Endothelial cell of umbilical vein (primary cell): ENCODE measurements at regions not wholly inside any gene's neighbourhood (a gene's known extent, or its start where the extent isn't known, plus 50 kb on each side); places are given as distances from the start of the nearest gene placed in this dataset.

Source experiments
- BruUV-seq: library from RNA; stranded (reverse); fragments of 400-500 nt; replicated peaks from 2 replicates; lab custom pipeline; 2021; lab: Mats Ljungman, UMichigan
- CTCF ChIA-PET: fragments of 300-600, 350-600 bp; sonication (Branson Sonifier 250); formaldehyde crosslinking; loops from one replicate; lab custom pipeline; 2021; ENCODE audit warnings: antibody characterized with exemption, inconsistent platforms; lab: Charles Lee
- POLR2A ChIA-PET: fragments of 300-600, 350-600 bp; sonication (Branson Sonifier 250); formaldehyde crosslinking; loops from one replicate; lab custom pipeline; 2021; ENCODE audit warnings: antibody characterized with exemption, inconsistent platforms; lab: Charles Lee
- DNase-seq: peaks from one replicate; pipeline ENCODE4 v3.0.0-alpha.2; 2011; ENCODE audit warnings: low read depth, low spot score
- FAIRE-seq: peaks from 2 replicates; lab custom pipeline; 2011; peaks lifted over from hg19 to GRCh38; lab: Jason Lieb, UNC
- H2AFZ ChIP-seq: 2 replicates; pipeline ENCODE4 v1.6.0; 2012; ENCODE audit warnings: low read depth, low read length, control low read depth, inconsistent platforms
- H3K27ac ChIP-seq: 2 replicates; pipeline ENCODE4 v1.5.1; 2011; ENCODE audit warnings: low read depth, mild to moderate bottlenecking, control low read depth, low read length, moderate library complexity; ENCODE audit not compliant: insufficient read depth
- H3K27me3 ChIP-seq, 2 experiments: 2 replicates each; pipeline versions ENCODE4 v1.6.0 to v1.6.1; 2011; ENCODE audit warnings: low read length in 2 of 2, mixed read lengths in 1 of 2; ENCODE audit not compliant: control insufficient read depth in 2 of 2, insufficient read depth in 2 of 2
- H3K36me3 ChIP-seq, 2 experiments: 2 replicates in 1 of 2; 3 replicates in 1 of 2; pipeline ENCODE4 v1.5.1; 2011; ENCODE audit warnings: low read length in 2 of 2, mild to moderate bottlenecking in 1 of 2, moderate library complexity in 1 of 2; ENCODE audit not compliant: control insufficient read depth in 2 of 2, insufficient read depth in 2 of 2; ENCODE audit errors: extremely low read depth in 1 of 2
- H3K4me1 ChIP-seq: 3 replicates; pipeline ENCODE4 v1.5.1; 2011; ENCODE audit warnings: mild to moderate bottlenecking, low read length; ENCODE audit not compliant: control insufficient read depth, insufficient read depth; ENCODE audit errors: extremely low read depth
- H3K4me2 ChIP-seq: 2 replicates; pipeline ENCODE4 v1.6.1; 2011; ENCODE audit warnings: low read length, control low read depth, mixed read lengths; ENCODE audit not compliant: insufficient read depth
- H3K4me3 ChIP-seq, 3 experiments: fragments of 200-600 bp in 1 of 3; sonication (generic), shearing (Covaris generic) in 1 of 3; replicated peaks in 1 of 3; 2 replicates each; pipeline ENCODE4 v1.5.1; 2011 to 2016; ENCODE audit warnings: control low read depth in 3 of 3, low read length in 3 of 3, mild to moderate bottlenecking in 2 of 3, inconsistent platforms in 1 of 3, low read depth in 1 of 3, moderate library complexity in 1 of 3; ENCODE audit not compliant: insufficient read depth in 1 of 3
- H3K79me2 ChIP-seq: 2 replicates; pipeline ENCODE4 v1.6.0; 2012; ENCODE audit warnings: low read length, inconsistent platforms; ENCODE audit not compliant: control insufficient read depth, insufficient read depth
- H3K9ac ChIP-seq: replicated peaks from 2 replicates; pipeline ENCODE3; 2011; ENCODE audit warnings: low read length, control low read depth; ENCODE audit not compliant: insufficient read depth; ENCODE audit errors: extremely low read depth
- H3K9me1 ChIP-seq: replicated peaks from 3 replicates; pipeline ENCODE4 v1.6.0; 2011; ENCODE audit warnings: mild to moderate bottlenecking, low read length; ENCODE audit not compliant: control insufficient read depth, insufficient read depth; ENCODE audit errors: extremely low read depth
- H3K9me3 ChIP-seq: replicated peaks from 2 replicates; pipeline ENCODE4 v1.5.1; 2012; ENCODE audit warnings: low read length, inconsistent platforms; ENCODE audit not compliant: control insufficient read depth, insufficient read depth
- H4K20me1 ChIP-seq: replicated peaks from 2 replicates; pipeline ENCODE3; 2011; ENCODE audit warnings: mild to moderate bottlenecking, low read length; ENCODE audit not compliant: control insufficient read depth, insufficient read depth; ENCODE audit errors: extremely low read depth
- EZH2 ChIP-seq: IDR thresholded peaks from 2 replicates; pipeline ENCODE4 v1.6.1; 2012; ENCODE audit warnings: borderline replicate concordance, low read depth, mild to moderate bottlenecking, moderate library complexity, low read length, inconsistent platforms; ENCODE audit not compliant: severe bottlenecking
- FOS ChIP-seq: IDR thresholded peaks from 2 replicates; pipeline ENCODE4 v1.6.1; 2011; ENCODE audit warnings: mild to moderate bottlenecking, low read length, moderate library complexity, borderline replicate concordance; ENCODE audit not compliant: insufficient read depth
- GATA2 ChIP-seq: IDR thresholded peaks from 2 replicates; pipeline ENCODE4 v1.7.0; 2011; ENCODE audit warnings: low read depth, mild to moderate bottlenecking, moderate library complexity, mixed read lengths, low read length; ENCODE audit not compliant: insufficient read length, insufficient read depth
- JUN ChIP-seq: IDR thresholded peaks from 2 replicates; pipeline ENCODE4 v1.6.1; 2011; ENCODE audit warnings: borderline replicate concordance, low read depth; ENCODE audit not compliant: insufficient read length, insufficient read depth
- MYC ChIP-seq: IDR thresholded peaks from one replicate; pipeline ENCODE4 v1.6.1; 2011; ENCODE audit warnings: mild to moderate bottlenecking, low read depth, low read length
- POLR2A ChIP-seq: IDR thresholded peaks from 2 replicates; pipeline ENCODE4 v1.6.1; 2012; ENCODE audit warnings: low read depth, mild to moderate bottlenecking, control low read depth, low read length
- POLR2AphosphoS5 ChIP-seq: IDR thresholded peaks from 2 replicates; pipeline ENCODE4 v1.6.1; 2012; ENCODE audit warnings: low read depth, mild to moderate bottlenecking, control low read depth, low read length, moderate library complexity; ENCODE audit not compliant: insufficient read depth
- dilution Hi-C: fragments of 300-500 bp; cut with MboI; formaldehyde crosslinking; loops from one replicate; pipeline ENCODE4 v1.15.0; 2019; ENCODE audit warnings: low sequenced_read_pairs; ENCODE audit not compliant: extremely low pct_ligation_motif_present
- intact Hi-C: fragments of 100-400 bp; cut with micrococcal nuclease; formaldehyde crosslinking; loops from one replicate; pipeline ENCODE4 v1.10.0; 2022
- TF ChIP-seq, protein P1 (sequence below): IDR thresholded peaks from 2 replicates; pipeline ENCODE4 v1.6.1; 2011; ENCODE audit not compliant: insufficient read depth, insufficient read length
- TF ChIP-seq, protein P2 (sequence below), 2 donors: IDR thresholded peaks; 1 replicate in 1 of 2; 2 replicates in 1 of 2; pipeline ENCODE4 v1.5.1; 2011; ENCODE audit warnings: low read length in 2 of 2, mild to moderate bottlenecking in 2 of 2, moderate library complexity in 2 of 2, control low read depth in 1 of 2, inconsistent platforms in 1 of 2, low read depth in 1 of 2; ENCODE audit not compliant: insufficient read depth in 1 of 2; ENCODE audit errors: extremely low read depth in 1 of 2

DNA sequence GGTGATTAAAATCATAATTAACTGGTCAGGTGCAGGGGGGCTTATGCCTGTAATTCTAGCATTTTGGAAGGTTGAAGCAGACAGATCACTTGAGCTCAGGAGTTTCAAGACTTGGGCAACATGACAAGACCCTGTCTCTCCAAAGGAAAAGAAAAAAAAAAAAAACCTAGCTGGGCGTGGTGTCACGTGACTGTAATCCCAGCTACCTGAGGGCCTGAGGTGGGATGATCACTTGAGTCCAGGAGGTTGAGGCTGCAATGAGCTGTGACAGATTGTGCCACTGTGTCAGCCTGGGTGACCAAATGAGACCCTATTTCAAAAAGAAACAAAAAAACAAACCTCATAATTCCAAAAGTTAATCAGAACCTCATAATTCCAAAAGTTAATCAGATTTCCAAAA is 505.5 kb downstream of the CDH8 start:
- no peak overlapping the region for H3K4me3 ChIP-seq
- H3K79me2 ChIP-seq, result no peaks in the 10 kb centered on the region
- no peak overlapping the region for H2AFZ ChIP-seq
- no peak overlapping the region for H3K9ac ChIP-seq
- no peaks in the 10 kb centered on the region for H3K9me1 ChIP-seq
- no peak overlapping the region for H3K4me2 ChIP-seq
- no peaks in the 10 kb centered on the region for H3K4me1 ChIP-seq
- peaks cover 2% of the 10 kb centered on the region for H3K9me3 ChIP-seq
- no peak overlapping the region for H3K27ac ChIP-seq
- dilution Hi-C loops (no loop called here), intact Hi-C loops (no loop called here)
- no peaks in the 10 kb centered on the region for H4K20me1 ChIP-seq
- no peaks in the 10 kb centered on the region for H3K36me3 ChIP-seq
- DNase-seq (no peak), FAIRE-seq (no peak)
- ChIA-PET POLR2A (no interaction called here), CTCF (no interaction called here)
- no TSS peak for BruUV-seq
- H3K27me3 ChIP-seq, result no peaks in the 10 kb centered on the region
- no peak for TF ChIP-seq GATA2

DNA sequence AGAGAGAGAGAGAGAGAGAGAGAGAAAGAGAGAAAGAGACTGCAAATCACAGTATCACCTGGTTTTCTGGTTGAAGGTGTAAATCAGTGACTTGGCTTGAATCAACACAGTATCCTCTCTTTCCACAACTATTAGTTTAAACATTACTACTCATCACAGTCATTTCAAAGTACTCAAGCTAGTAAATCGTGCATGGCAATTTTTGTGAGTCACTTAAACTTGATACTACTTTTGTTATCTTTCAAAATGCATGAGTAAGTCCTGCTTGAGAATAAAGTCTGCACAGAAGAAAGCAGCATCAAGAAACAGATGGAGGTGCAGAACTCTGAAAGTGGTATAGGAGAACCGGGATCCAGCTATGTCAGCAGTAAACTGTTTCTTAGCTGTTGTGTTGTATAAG is 535.4 kb downstream of the CDH8 start:
- intact Hi-C loops (no loop called here), dilution Hi-C loops (no loop called here)
- POLR2A ChIA-PET, result no interaction called here
- Histone ChIP-seq H3K4me1 (no peaks in the 10 kb centered on the region), H4K20me1 (no peaks in the 10 kb centered on the region), H3K4me3 (no peak overlapping the region), H3K9ac (no peak overlapping the region), H2AFZ (no peak overlapping the region), H3K27ac (no peak overlapping the region), H3K36me3 (no peaks in the 10 kb centered on the region), H3K27me3 (no peaks in the 10 kb centered on the region), H3K79me2 (no peaks in the 10 kb centered on the region), H3K9me3 (no peaks in the 10 kb centered on the region), H3K4me2 (no peak overlapping the region), H3K9me1 (no peaks in the 10 kb centered on the region)
- TF ChIP-seq GATA2, result no peak
- no peak for TF ChIP-seq POLR2A
- TF ChIP-seq, protein P1, sequence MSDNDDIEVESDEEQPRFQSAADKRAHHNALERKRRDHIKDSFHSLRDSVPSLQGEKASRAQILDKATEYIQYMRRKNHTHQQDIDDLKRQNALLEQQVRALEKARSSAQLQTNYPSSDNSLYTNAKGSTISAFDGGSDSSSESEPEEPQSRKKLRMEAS, result no peak
- TF ChIP-seq MYC, result no peak
- no peak for TF ChIP-seq POLR2AphosphoS5
- TF ChIP-seq JUN, result no peak
- no peak for TF ChIP-seq EZH2
- TF ChIP-seq FOS, result no peak
- TF ChIP-seq, protein P2, sequence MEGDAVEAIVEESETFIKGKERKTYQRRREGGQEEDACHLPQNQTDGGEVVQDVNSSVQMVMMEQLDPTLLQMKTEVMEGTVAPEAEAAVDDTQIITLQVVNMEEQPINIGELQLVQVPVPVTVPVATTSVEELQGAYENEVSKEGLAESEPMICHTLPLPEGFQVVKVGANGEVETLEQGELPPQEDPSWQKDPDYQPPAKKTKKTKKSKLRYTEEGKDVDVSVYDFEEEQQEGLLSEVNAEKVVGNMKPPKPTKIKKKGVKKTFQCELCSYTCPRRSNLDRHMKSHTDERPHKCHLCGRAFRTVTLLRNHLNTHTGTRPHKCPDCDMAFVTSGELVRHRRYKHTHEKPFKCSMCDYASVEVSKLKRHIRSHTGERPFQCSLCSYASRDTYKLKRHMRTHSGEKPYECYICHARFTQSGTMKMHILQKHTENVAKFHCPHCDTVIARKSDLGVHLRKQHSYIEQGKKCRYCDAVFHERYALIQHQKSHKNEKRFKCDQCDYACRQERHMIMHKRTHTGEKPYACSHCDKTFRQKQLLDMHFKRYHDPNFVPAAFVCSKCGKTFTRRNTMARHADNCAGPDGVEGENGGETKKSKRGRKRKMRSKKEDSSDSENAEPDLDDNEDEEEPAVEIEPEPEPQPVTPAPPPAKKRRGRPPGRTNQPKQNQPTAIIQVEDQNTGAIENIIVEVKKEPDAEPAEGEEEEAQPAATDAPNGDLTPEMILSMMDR (IDR thresholded peaks at IDR 0.05; ENCODE audit: extremely low read depth in 1 of 2, insufficient read depth in 1 of 2, low read depth in 1 of 2, low read length in 2 of 2), result no peak
- FAIRE-seq, result no peak
- no peak for DNase-seq
- CTCF ChIA-PET, result no interaction called here
- BruUV-seq, result no TSS peak
